Neuronal stem cell (in vitro differentiated cells): ENCODE measurements at regions not wholly inside any gene's neighbourhood (a gene's known extent, or its start where the extent isn't known, plus 50 kb on each side); places are given as distances from the start of the nearest gene placed in this dataset.

Experiments
- DNase-seq: peaks from one replicate; pipeline ENCODE4 v3.0.0-alpha.2; 2013; ENCODE audit warnings: low spot score
- H2AFZ ChIP-seq: one replicate; pipeline ENCODE4 v1.6.1; 2013; ENCODE audit warnings: mild to moderate bottlenecking, low read length, inconsistent platforms
- H2AK5ac ChIP-seq: 2 replicates; pipeline ENCODE4 v1.6.1; 2013; ENCODE audit warnings: low read depth, mild to moderate bottlenecking, inconsistent platforms, low read length, moderate library complexity, mixed read lengths
- H2BK120ac ChIP-seq: 2 replicates; pipeline ENCODE4 v1.6.1; 2013; ENCODE audit warnings: low read depth, mild to moderate bottlenecking, inconsistent platforms, low read length, moderate library complexity, mixed read lengths
- H2BK12ac ChIP-seq: one replicate; pipeline ENCODE4 v1.6.1; 2013; ENCODE audit warnings: low read length, inconsistent platforms
- H2BK15ac ChIP-seq: 2 replicates; pipeline ENCODE4 v1.6.1; 2013; ENCODE audit warnings: mild to moderate bottlenecking, low read length, inconsistent platforms, mixed read lengths
- H2BK5ac ChIP-seq: one replicate; pipeline ENCODE4 v1.6.1; 2013; ENCODE audit warnings: inconsistent platforms, mild to moderate bottlenecking, low read length, moderate library complexity
- H3K14ac ChIP-seq: one replicate; pipeline ENCODE4 v1.6.1; 2013; ENCODE audit warnings: low read length, inconsistent platforms
- H3K18ac ChIP-seq: 2 replicates; pipeline ENCODE4 v1.6.1; 2013; ENCODE audit warnings: low read length, inconsistent platforms
- H3K23ac ChIP-seq: 2 replicates; pipeline ENCODE4 v1.6.1; 2013; ENCODE audit warnings: low read depth, mild to moderate bottlenecking, mixed read lengths, low read length, inconsistent platforms; ENCODE audit not compliant: poor library complexity
- H3K27ac ChIP-seq: replicated peaks from 3 replicates; pipeline ENCODE4 v1.5.1; 2013; ENCODE audit warnings: low read length, inconsistent platforms
- H3K27me3 ChIP-seq, 3 experiments: 2 replicates each; pipeline ENCODE4 v1.6.1; 2013; ENCODE audit warnings: low read length in 3 of 3, mild to moderate bottlenecking in 2 of 3, inconsistent platforms in 1 of 3, low read depth in 1 of 3, mixed read lengths in 1 of 3, moderate library complexity in 1 of 3; ENCODE audit not compliant: control insufficient read depth in 3 of 3, insufficient read depth in 3 of 3
- H3K36me3 ChIP-seq, 2 donors: replicated peaks in 1 of 2; 2 replicates each; pipeline ENCODE4 v1.6.1; 2013; ENCODE audit warnings: low read length in 2 of 2; ENCODE audit not compliant: control insufficient read depth in 2 of 2, insufficient read depth in 2 of 2
- H3K4ac ChIP-seq: 2 replicates; pipeline ENCODE4 v1.6.1; 2013; ENCODE audit warnings: inconsistent platforms, mild to moderate bottlenecking, low read length, moderate library complexity
- H3K4me1 ChIP-seq, 2 donors: 1 replicate in 1 of 2; 2 replicates in 1 of 2; pipeline ENCODE4 v1.6.1; 2013; ENCODE audit warnings: low read length in 2 of 2, low read depth in 1 of 2; ENCODE audit not compliant: control insufficient read depth in 2 of 2, insufficient read depth in 1 of 2
- H3K4me2 ChIP-seq: one replicate; pipeline ENCODE4 v1.6.1; 2013; ENCODE audit warnings: mild to moderate bottlenecking, low read length, inconsistent platforms; ENCODE audit not compliant: insufficient read depth, poor library complexity, severe bottlenecking
- H3K4me3 ChIP-seq, 2 donors: 2 replicates each; pipeline ENCODE4 v1.5.1; 2013; ENCODE audit warnings: low read length in 2 of 2, mild to moderate bottlenecking in 2 of 2, inconsistent platforms in 1 of 2, moderate library complexity in 1 of 2
- H3K79me1 ChIP-seq: one replicate; pipeline ENCODE4 v1.6.1; 2013; ENCODE audit warnings: low read depth, mild to moderate bottlenecking, inconsistent platforms, low read length, moderate library complexity
- H3K9ac ChIP-seq: one replicate; pipeline ENCODE4 v1.6.1; 2013; ENCODE audit warnings: mild to moderate bottlenecking, low read depth, low read length, inconsistent platforms; ENCODE audit not compliant: poor library complexity
- H3K9me3 ChIP-seq, 2 donors: replicated peaks in 1 of 2; 2 replicates each; pipeline versions ENCODE3 to v1.6.1; 2013; ENCODE audit warnings: low read length in 2 of 2, mild to moderate bottlenecking in 2 of 2, inconsistent platforms in 1 of 2, low read depth in 1 of 2, mixed read lengths in 1 of 2, moderate library complexity in 1 of 2; ENCODE audit not compliant: control insufficient read depth in 2 of 2, insufficient read depth in 1 of 2
- H4K8ac ChIP-seq: one replicate; pipeline ENCODE4 v1.6.1; 2013; ENCODE audit warnings: low read depth, mild to moderate bottlenecking, inconsistent platforms, low read length, moderate library complexity
- H4K91ac ChIP-seq: one replicate; pipeline ENCODE4 v1.6.1; 2013; ENCODE audit warnings: low read length, low read depth, mild to moderate bottlenecking, inconsistent platforms; ENCODE audit not compliant: poor library complexity
- WGBS, 2 donors: extraction: QIAGEN DNeasy Blood & Tissue Kit; methylation state at CpG; one replicate each; pipeline ENCODE4 v1.1.7; 2013; ENCODE audit warnings: missing lambda C conversion rate in 2 of 2, mixed read lengths in 1 of 2; ENCODE audit not compliant: insufficient read length in 2 of 2, insufficient replicate concordance in 1 of 2; ENCODE audit errors: extremely low coverage in 2 of 2; 5-methylcytosine and 5-hydroxymethylcytosine counted together

DNA sequence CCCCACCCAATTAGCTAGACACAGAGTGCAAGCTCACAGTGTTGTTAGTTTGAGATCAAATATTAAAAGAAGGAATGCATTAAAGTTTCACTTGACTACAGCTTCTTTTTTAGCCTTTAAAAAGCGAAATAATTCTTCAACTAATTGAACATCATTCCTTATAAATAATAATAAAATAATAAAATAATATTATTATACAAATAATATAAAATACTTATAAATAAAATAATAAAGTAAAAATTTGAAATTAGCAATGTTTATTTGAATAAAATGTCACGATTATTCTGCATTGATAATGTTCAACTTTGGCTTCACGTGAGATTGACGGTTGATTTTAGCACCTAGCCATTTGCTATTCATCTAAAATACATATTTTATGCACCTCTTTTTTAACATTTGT lies 819.3 kb downstream of the FRK start:
- H3K4ac ChIP-seq: no peak overlapping the region
- H2BK5ac ChIP-seq: no peak overlapping the region
- no peaks in the 10 kb centered on the region for H3K27me3 ChIP-seq
- H3K4me3 ChIP-seq: no peak overlapping the region
- no peak overlapping the region for H2BK12ac ChIP-seq
- H3K79me1 ChIP-seq: no peaks in the 10 kb centered on the region
- H2AK5ac ChIP-seq: no peak overlapping the region
- H3K4me1 ChIP-seq: no peaks in the 10 kb centered on the region
- no peak overlapping the region for H3K18ac ChIP-seq
- no peak overlapping the region for H3K4me2 ChIP-seq
- H2BK15ac ChIP-seq: no peak overlapping the region
- no peak overlapping the region for H3K14ac ChIP-seq
- no peak overlapping the region for H3K23ac ChIP-seq
- H3K36me3 ChIP-seq: no peaks in the 10 kb centered on the region
- H2BK120ac ChIP-seq: no peak overlapping the region
- no peak for DNase-seq
- H3K9ac ChIP-seq: no peak overlapping the region
- H3K27ac ChIP-seq: no peak overlapping the region
- H2AFZ ChIP-seq: no peak overlapping the region
- no peak overlapping the region for H4K8ac ChIP-seq
- no peaks in the 10 kb centered on the region for H3K9me3 ChIP-seq
- WGBS, 2 donors: no CpG with 5 or more reads among the region's 4 CpGs
- no peak overlapping the region for H4K91ac ChIP-seq

GRCh38 chr6:115221198-115221597 lies 839.5 kb downstream of the FRK start:
- DNase-seq: no peak
- no peak overlapping the region for H3K4me2 ChIP-seq
- no peak overlapping the region for H4K8ac ChIP-seq
- no CpG with 5 or more reads among the region's 1 CpG for WGBS, 2 donors
- no peak overlapping the region for H3K27ac ChIP-seq
- no peak overlapping the region for H3K4ac ChIP-seq
- no peak overlapping the region for H3K14ac ChIP-seq
- H2BK12ac ChIP-seq: no peak overlapping the region
- no peak overlapping the region for H2BK15ac ChIP-seq
- no peaks in the 10 kb centered on the region for H3K9me3 ChIP-seq
- H3K4me3 ChIP-seq: no peak overlapping the region
- H2AFZ ChIP-seq: peak overlapping the region; percentile 32
- H3K9ac ChIP-seq: no peak overlapping the region
- no peaks in the 10 kb centered on the region for H3K36me3 ChIP-seq
- H3K27me3 ChIP-seq: no peaks in the 10 kb centered on the region
- H2BK120ac ChIP-seq: no peak overlapping the region
- no peak overlapping the region for H3K23ac ChIP-seq
- H3K18ac ChIP-seq: no peak overlapping the region
- H2AK5ac ChIP-seq: no peak overlapping the region
- no peaks in the 10 kb centered on the region for H3K79me1 ChIP-seq
- no peak overlapping the region for H4K91ac ChIP-seq
- no peak overlapping the region for H2BK5ac ChIP-seq
- peaks cover 0 to 3% of the 10 kb centered on the region in 2 donors for H3K4me1 ChIP-seq

GRCh38 chr6:115220551-115221159 lies 840.0 kb downstream of the FRK start:
- no peak overlapping the region for H4K91ac ChIP-seq
- no peak overlapping the region for H3K4me3 ChIP-seq
- no peak overlapping the region for H4K8ac ChIP-seq
- H3K79me1 ChIP-seq: no peaks in the 10 kb centered on the region
- H2AFZ ChIP-seq: no peak overlapping the region
- H3K27me3 ChIP-seq: no peaks in the 10 kb centered on the region
- H3K14ac ChIP-seq: no peak overlapping the region
- no peak overlapping the region for H2BK5ac ChIP-seq
- H3K4me2 ChIP-seq: no peak overlapping the region
- H2AK5ac ChIP-seq: no peak overlapping the region
- no peak overlapping the region for H2BK120ac ChIP-seq
- no peak overlapping the region for H3K4ac ChIP-seq
- peaks cover 0 to 3% of the 10 kb centered on the region in 2 donors for H3K4me1 ChIP-seq
- no peak overlapping the region for H3K18ac ChIP-seq
- no peak overlapping the region for H2BK15ac ChIP-seq
- DNase-seq: no peak
- no peak overlapping the region for H2BK12ac ChIP-seq
- no peak overlapping the region for H3K27ac ChIP-seq
- H3K9ac ChIP-seq: no peak overlapping the region
- no peaks in the 10 kb centered on the region for H3K36me3 ChIP-seq
- H3K9me3 ChIP-seq: no peaks in the 10 kb centered on the region
- H3K23ac ChIP-seq: no peak overlapping the region

GRCh38 chr6:115219645-115220044 lies 841.0 kb downstream of the FRK start:
- Histone ChIP-seq H2AK5ac (no peak overlapping the region), H3K4me1 (peaks cover 0 to 3% of the 10 kb centered on the region in 2 donors), H2BK120ac (no peak overlapping the region), H3K27ac (no peak overlapping the region), H3K27me3 (no peaks in the 10 kb centered on the region), H2BK12ac (no peak overlapping the region), H3K14ac (no peak overlapping the region), H3K23ac (no peak overlapping the region), H4K91ac (no peak overlapping the region), H3K9ac (no peak overlapping the region), H2BK15ac (no peak overlapping the region), H3K4me2 (no peak overlapping the region), H3K4ac (no peak overlapping the region), H2AFZ (no peak overlapping the region), H4K8ac (no peak overlapping the region), H3K79me1 (no peaks in the 10 kb centered on the region), H2BK5ac (no peak overlapping the region), H3K4me3 (no peak overlapping the region), H3K9me3 (no peaks in the 10 kb centered on the region), H3K36me3 (no peaks in the 10 kb centered on the region), H3K18ac (no peak overlapping the region)
- DNase-seq: no peak
